Fibroblast of gingiva (primary cell): ENCODE measurements at regions not wholly inside any gene's neighbourhood (a gene's known extent, or its start where the extent isn't known, plus 50 kb on each side); places are given as distances from the start of the nearest gene placed in this dataset.

Experiments
- DNase-seq: peaks from one replicate; pipeline ENCODE4 v3.0.0-alpha.2; 2011; ENCODE audit warnings: low read depth

GRCh38 chr2:226079671-226080181, 680.2 kb downstream of the NYAP2 start:
- no peak for DNase-seq

GRCh38 chr2:226079196-226079595, 679.7 kb downstream of the NYAP2 start:
- no peak for DNase-seq

DNA sequence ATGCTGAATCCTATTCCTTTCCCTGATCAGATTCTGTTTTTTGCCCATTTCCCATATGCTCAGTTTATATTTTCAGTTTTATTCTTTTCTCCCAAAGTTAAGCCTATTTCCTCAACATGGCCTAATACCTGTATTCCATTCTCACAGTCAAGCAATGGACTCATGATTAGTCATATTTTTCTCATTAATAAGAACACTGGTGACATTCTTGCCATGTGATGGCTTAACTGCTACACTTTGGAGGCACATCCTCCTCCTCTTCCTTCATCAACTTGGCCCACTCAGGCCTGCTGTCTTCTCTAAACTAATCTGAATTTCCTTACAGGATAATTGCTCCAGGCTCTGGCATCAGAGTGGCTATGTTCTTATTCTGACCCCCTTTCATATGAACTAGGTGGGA, 679.2 kb downstream of the NYAP2 start:
- no peak for DNase-seq

GRCh38 chr2:226077841-226078240, 678.3 kb downstream of the NYAP2 start:
- peak; percentile 10 for DNase-seq

DNA sequence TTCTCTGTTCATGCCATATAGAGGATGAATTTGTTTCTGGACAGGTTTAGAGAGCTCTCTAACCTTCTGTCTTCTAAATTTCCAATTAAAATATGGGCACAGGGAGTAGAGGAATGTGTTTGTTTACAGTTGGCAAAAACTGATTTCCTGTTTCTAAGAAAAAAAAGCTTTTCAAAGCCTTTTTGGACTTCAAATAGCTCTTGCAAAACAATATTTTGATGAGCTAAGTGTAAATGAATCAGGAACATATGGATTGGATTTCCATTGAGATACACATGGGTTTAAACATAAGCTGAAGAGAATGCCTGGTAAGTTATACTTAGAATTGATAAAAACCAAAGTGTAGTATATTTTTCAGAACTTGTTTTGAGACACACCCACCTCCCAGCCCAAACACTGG, 677.5 kb downstream of the NYAP2 start:
- DNase-seq: peak; percentile 86

DNA sequence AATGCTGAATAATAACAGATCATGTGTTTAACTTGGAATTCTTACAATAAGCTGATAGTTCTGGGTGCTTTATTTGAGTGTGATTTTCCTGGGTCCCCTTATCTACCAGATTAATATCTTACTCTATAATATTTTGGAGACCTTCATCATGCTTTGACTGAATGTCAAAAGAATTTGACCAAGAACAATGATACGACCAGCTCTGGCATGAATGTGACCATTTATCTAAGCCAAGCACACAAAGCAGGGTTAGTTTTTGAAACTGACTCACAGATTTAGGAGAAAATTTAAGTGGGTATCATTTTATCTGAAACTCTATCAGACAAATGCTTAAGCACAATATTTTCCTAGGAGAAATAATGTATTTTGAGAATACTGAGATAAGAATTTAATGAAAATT, 677.0 kb downstream of the NYAP2 start:
- DNase-seq: no peak

GRCh38 chr2:226074391-226074790, 674.9 kb downstream of the NYAP2 start:
- no peak for DNase-seq

DNA sequence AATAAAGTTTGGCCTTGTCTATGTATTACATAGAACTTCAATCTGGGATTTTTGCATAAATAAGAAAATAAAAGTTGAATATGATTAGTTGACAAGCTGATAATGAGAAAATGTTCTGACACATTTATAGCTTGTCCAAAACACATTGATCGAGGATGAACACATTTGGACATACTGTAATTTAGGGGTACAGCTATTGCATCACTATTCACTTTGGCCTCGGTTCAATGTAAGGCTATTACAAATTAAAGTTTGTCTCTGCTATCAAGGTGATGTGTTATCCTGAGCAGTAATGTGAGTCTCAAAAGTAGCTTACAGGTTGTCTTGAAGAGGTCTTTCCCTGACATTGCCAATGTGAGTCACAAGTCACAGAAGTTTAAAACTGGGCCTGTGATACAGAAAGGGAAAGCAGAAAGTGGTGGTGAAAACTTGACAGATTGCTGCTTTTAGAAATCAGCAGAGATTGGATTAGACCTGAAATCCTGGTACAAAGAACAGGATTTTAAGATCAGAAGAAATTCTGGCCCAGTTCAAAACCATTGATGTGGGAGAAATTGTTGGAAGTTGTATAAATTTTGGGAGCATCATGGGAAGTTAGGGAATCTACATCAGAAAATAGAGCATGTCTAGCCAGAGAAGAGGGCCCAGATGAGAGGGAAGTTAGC, 674.1 kb downstream of the NYAP2 start:
- no peak for DNase-seq

GRCh38 chr2:226066873-226067272, 667.4 kb downstream of the NYAP2 start:
- no peak for DNase-seq

- DNase-seq: peak; percentile 13
These were observed 666.9 kb downstream of the NYAP2 start for GRCh38 chr2:226066391-226066790.

GRCh38 chr2:226064932-226065570, 665.5 kb downstream of the NYAP2 start:
- no peak for DNase-seq

GRCh38 chr2:226063704-226064440, 664.4 kb downstream of the NYAP2 start:
- DNase-seq: peak; percentile 49

DNA sequence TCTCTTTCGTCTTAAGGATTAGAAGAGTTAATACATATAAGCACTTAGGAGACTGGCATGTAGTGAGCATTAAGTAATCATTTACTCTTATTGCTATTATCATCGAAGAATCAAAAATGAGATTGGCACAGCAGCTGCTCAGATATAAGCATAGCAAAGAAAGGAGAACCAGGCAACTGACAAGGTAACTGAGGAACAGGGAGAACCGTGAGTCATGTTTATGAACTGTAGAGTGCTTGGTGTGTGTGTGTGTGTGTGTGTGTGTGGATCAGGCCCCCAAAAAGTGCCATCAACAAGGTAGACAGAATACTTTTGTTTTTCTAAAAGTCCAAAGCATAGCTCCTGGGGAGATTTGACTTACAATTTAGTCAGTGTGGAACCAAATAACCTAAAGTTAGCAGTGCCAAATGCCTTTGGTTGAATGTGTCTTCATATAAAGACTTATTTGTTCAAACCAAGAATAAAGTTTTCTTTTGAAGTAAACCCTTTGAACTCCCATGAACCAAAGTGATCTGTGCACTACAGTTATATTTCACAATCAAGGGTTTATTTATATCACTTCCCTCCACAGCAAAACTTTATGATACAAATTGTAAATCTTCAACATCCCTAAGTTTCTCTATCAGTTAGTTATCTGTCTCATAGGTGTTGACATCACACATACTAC, 660.6 kb downstream of the NYAP2 start:
- DNase-seq: no peak

DNA sequence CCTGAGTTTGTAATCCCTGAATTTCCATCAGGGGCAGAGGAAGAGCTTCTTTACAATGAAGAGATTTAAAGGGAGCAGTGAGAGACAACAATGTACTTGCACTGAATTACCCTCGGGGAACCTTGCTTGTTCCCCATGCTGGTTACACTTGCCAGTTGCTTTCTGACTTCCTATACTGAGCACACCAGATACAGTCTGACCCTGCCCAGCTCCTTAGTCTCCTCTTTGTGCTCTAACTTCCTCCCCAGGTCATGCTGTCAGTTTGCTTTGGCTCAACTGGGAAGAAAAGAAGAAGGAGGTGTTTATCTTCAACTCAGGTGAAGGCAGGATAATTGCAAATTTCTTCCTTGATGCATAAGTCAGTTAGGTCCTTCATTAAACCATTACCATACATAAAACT, 658.4 kb downstream of the NYAP2 start:
- DNase-seq: no peak

GRCh38 chr2:226057365-226057764, 657.9 kb downstream of the NYAP2 start:
- no peak for DNase-seq

GRCh38 chr2:226052772-226053416, 653.4 kb downstream of the NYAP2 start:
- DNase-seq: no peak

- no peak for DNase-seq
These were observed 651.3 kb downstream of the NYAP2 start for GRCh38 chr2:226050822-226051221.

DNA sequence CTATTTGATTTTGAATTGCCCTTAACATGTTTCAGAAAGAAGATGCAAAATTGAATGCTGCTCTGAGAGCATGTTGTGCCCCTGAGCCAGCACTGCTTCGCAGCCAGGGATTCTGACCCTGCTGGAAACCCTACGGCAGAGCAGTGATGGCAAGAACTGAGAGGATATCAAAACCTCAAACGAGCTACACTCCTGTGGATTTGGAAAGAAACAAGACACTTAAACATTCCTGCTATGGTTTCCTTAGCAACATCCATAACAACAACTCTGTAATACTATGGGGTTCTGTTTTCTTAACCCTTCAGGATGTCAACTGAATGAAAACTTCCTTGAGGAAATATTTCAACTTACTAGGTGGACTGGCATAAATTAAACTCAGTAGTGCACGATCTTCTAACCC, 649.1 kb downstream of the NYAP2 start:
- peak; percentile 82 for DNase-seq

DNA sequence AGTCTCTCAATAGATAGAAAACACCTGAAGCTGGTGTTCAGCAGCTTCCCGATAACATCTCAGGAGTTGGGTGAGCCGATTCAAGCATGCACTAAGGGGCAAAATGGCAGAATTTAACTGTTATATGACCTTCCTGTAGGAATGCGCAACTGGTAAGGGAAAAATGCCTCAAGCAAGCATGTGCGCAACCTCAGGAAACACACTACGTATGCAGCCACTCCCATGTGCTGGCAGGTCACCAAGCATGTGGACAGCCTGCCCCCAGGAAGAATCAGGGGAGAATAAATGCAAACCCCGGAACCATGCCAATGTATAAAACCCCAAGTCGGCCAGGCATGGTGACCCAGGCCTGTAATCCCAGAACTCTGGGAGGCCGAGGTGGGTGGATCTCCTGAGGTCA, 645.6 kb downstream of the NYAP2 start:
- no peak for DNase-seq

GRCh38 chr2:226040344-226040900, 640.9 kb downstream of the NYAP2 start:
- DNase-seq: no peak

DNA sequence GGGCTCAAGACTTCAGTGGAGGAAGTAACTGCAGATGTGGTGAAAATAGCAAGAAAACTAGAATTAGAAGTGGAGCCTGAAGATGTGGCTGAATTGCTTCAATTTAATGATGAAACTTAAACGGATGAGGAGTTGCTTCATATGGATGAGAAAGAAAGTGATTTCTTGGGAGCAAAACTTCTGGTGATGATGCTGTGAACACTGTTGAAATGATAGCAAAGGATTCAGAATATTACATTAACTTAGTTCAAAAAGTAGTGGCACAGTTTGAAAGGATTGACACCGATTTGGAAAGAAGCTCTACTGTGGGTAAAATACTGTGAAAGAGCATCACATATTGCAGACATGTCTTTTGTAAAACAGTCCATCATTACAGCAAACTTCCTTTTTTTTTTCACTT, 638.0 kb downstream of the NYAP2 start:
- no peak for DNase-seq
